ENCODE measurements at regions not wholly inside any gene's neighbourhood (a gene's known extent, or its start where the extent isn't known, plus 50 kb on each side); places are given as distances from the start of the nearest gene placed in this dataset.

DNA sequence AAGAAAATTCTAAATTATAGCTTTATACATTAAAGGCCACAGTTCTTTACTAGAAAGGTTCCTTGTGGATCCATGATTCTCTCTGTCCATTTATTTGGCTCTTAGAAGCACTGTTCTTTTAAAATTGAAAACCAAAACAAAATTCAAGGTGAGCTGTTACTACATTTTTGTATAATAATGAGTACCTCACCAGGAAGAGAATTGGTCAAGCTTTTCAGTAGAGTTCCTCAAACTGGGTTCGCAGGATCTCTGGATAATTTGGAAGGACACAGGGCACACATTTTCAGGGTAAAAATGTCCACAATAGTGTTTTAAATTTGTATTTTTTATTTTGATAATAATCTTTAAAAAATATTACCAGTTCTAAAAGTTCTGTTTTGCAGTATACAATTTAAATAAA is 93.0 kb downstream of the PPP1R3A start:
- TF ChIP-seq POLR2AphosphoS5 (IDR thresholded peaks at IDR 0.05) (no peak), CTCF (IDR thresholded peaks at IDR 0.05) (no peak)
